ENCODE measurements at regions not wholly inside any gene's neighbourhood (a gene's known extent, or its start where the extent isn't known, plus 50 kb on each side); places are given as distances from the start of the nearest gene placed in this dataset.

DNA sequence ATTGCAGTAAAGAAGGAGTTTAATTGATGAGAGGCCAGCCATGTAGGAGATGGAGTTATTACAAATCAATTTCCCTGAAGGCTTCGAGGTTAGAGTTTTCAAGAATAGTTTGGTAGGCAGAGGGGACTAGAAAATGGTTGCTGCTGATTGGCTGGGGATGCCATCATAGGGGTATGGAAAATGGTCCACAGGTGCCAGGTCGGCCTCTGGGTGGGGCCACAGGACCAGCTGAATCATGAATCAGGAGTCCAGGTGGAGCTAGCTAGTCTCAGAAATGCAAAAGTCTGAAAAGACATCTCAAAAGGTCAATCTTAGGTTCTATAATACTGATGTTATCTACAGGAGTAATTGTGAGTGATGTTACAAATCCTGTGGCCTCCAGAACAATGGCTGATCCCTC is 714.0 kb upstream of the GHITM start:
- Histone ChIP-seq H3K9ac (ENCODE audit: low read length) (no peak overlapping the region), H3K9me3 (ENCODE audit: low read length) (no peaks in the 10 kb centered on the region), H3K4me2 (ENCODE audit: low read length) (no peak overlapping the region), H2AFZ (ENCODE audit: low read length) (no peak overlapping the region), H3K4me1 (ENCODE audit: insufficient read depth, low read length, severe bottlenecking) (no peaks in the 10 kb centered on the region), H3K9me2 (ENCODE audit: low read depth, low read length) (no peaks in the 10 kb centered on the region), H3F3A (ENCODE audit: insufficient read depth, low read length) (no peaks in the 10 kb centered on the region), H3K79me2 (ENCODE audit: insufficient read depth, low read length) (no peaks in the 10 kb centered on the region), H3K27ac (ENCODE audit: low read depth, low read length, poor library complexity, severe bottlenecking) (no peak overlapping the region), H3K36me3 (ENCODE audit: insufficient read depth, low read length) (no peaks in the 10 kb centered on the region), H4K20me1 (ENCODE audit: insufficient read depth, low read length) (no peaks in the 10 kb centered on the region), H3K27me3 (ENCODE audit: insufficient read depth, low read length) (no peaks in the 10 kb centered on the region), H3K4me3 (ENCODE audit: low read depth, low read length, poor library complexity, severe bottlenecking) (no peak overlapping the region)
- TF ChIP-seq EZH2 (IDR thresholded peaks at IDR 0.05; ENCODE audit: borderline replicate concordance, low read length), result no peak

DNA sequence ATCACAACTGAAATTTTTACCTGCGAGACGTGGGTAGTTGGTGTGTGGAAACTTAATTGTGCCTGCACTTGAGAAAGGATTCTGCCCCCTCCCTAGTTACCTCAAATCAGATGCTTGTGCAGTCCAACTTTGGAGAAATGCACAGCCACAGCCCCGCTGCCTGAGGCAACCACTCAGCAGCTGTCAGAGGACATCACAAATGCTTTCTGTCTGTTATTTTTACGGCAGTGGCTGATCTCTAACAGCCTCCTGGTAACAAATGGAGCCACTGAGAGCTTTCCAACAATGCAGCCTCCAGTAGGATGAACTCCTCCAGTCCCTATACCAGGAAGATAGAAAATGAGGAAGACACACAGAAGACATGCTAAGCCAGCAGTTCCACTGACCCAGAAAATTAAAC is 712.2 kb upstream of the GHITM start:
- Histone ChIP-seq H3K9me2 (ENCODE audit: low read depth, low read length) (no peaks in the 10 kb centered on the region), H3K4me3 (ENCODE audit: low read depth, low read length, poor library complexity, severe bottlenecking) (no peak overlapping the region), H3K79me2 (ENCODE audit: insufficient read depth, low read length) (no peaks in the 10 kb centered on the region), H2AFZ (ENCODE audit: low read length) (no peak overlapping the region), H3K4me2 (ENCODE audit: low read length) (no peak overlapping the region), H3K36me3 (ENCODE audit: insufficient read depth, low read length) (no peaks in the 10 kb centered on the region), H3K4me1 (ENCODE audit: insufficient read depth, low read length, severe bottlenecking) (no peaks in the 10 kb centered on the region), H3K27me3 (ENCODE audit: insufficient read depth, low read length) (no peaks in the 10 kb centered on the region), H3K27ac (ENCODE audit: low read depth, low read length, poor library complexity, severe bottlenecking) (no peak overlapping the region), H3K9ac (ENCODE audit: low read length) (no peak overlapping the region), H3F3A (ENCODE audit: insufficient read depth, low read length) (no peaks in the 10 kb centered on the region), H3K9me3 (ENCODE audit: low read length) (no peaks in the 10 kb centered on the region), H4K20me1 (ENCODE audit: insufficient read depth, low read length) (no peaks in the 10 kb centered on the region)
- TF ChIP-seq, protein P1, sequence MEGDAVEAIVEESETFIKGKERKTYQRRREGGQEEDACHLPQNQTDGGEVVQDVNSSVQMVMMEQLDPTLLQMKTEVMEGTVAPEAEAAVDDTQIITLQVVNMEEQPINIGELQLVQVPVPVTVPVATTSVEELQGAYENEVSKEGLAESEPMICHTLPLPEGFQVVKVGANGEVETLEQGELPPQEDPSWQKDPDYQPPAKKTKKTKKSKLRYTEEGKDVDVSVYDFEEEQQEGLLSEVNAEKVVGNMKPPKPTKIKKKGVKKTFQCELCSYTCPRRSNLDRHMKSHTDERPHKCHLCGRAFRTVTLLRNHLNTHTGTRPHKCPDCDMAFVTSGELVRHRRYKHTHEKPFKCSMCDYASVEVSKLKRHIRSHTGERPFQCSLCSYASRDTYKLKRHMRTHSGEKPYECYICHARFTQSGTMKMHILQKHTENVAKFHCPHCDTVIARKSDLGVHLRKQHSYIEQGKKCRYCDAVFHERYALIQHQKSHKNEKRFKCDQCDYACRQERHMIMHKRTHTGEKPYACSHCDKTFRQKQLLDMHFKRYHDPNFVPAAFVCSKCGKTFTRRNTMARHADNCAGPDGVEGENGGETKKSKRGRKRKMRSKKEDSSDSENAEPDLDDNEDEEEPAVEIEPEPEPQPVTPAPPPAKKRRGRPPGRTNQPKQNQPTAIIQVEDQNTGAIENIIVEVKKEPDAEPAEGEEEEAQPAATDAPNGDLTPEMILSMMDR (IDR thresholded peaks at IDR 0.05; ENCODE audit: low read length), result no peak
- TF ChIP-seq EZH2 (IDR thresholded peaks at IDR 0.05; ENCODE audit: borderline replicate concordance, low read length), result no peak

DNA sequence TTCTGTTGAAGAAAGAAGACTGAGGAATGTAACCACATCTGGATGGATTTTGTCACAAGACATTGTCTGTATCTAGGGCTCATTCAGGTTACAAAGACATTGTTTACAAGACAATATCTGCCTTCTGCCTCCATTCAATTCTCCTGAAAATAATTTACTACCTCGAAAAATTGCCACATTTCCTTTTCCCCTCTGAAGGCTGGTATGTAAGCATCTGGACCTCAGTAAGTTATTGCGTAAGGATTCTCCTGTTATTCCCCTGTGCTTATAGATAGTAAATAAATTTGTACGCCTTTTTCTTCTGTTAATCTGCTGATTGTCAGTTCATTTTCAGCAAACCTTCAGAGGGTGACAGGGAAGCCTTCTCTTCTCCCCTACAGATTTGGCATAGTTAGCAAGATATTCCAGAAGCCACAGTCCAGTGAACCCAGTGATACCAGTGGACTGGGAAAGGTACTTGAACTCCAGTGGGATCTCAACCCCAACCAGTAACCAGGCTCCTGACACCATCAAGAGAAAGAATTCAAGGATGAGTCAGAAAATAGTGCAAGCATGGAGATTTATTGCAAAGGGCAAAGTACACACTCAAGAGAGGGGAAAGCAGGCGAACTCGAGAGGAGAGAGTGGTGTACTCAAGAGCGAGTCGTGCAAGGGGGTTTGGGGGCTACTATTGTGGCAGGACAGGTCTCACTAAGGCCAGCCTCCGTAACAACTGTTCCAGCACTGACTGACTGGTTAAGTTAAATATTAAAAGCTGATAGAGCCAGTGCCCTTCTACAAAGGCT is 706.9 kb upstream of the GHITM start:
- Histone ChIP-seq H3K79me2 (ENCODE audit: insufficient read depth, low read length) (no peaks in the 10 kb centered on the region), H3K9ac (ENCODE audit: low read length) (no peak overlapping the region), H3K27me3 (ENCODE audit: insufficient read depth, low read length) (no peaks in the 10 kb centered on the region), H3K4me3 (ENCODE audit: low read depth, low read length, poor library complexity, severe bottlenecking) (no peak overlapping the region), H3K9me2 (ENCODE audit: low read depth, low read length) (no peaks in the 10 kb centered on the region), H3K27ac (ENCODE audit: low read depth, low read length, poor library complexity, severe bottlenecking) (no peak overlapping the region), H3K4me1 (ENCODE audit: insufficient read depth, low read length, severe bottlenecking) (no peaks in the 10 kb centered on the region), H4K20me1 (ENCODE audit: insufficient read depth, low read length) (no peaks in the 10 kb centered on the region), H3K4me2 (ENCODE audit: low read length) (no peak overlapping the region), H3K36me3 (ENCODE audit: insufficient read depth, low read length) (no peaks in the 10 kb centered on the region), H3K9me3 (ENCODE audit: low read length) (no peaks in the 10 kb centered on the region), H2AFZ (ENCODE audit: low read length) (no peak overlapping the region), H3F3A (ENCODE audit: insufficient read depth, low read length) (no peaks in the 10 kb centered on the region)
- TF ChIP-seq, protein P1 (IDR thresholded peaks at IDR 0.05; ENCODE audit: low read length), result no peak
- no peak for TF ChIP-seq EZH2 (IDR thresholded peaks at IDR 0.05; ENCODE audit: borderline replicate concordance, low read length)

DNA sequence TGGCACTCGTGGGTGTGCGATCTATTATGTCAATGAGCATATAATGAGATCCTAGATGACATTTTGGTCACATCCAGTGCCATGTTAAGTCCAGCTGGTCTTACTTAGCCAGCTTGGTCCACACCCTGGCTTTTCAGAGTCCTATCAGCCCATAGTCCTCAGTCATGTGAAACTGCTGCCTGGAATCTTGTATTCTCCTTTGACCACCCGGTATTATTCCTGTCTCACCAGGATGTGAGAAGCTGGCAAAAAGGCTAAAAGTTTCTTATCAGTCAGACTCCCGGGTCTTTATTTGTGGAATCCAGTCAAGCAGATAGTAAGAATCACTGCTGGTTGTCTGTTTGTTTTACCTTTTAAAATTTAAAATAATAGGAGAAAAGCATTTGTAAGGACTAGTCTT is 705.6 kb upstream of the GHITM start:
- H4K20me1 ChIP-seq (ENCODE audit: insufficient read depth, low read length), result no peaks in the 10 kb centered on the region
- no peaks in the 10 kb centered on the region for H3K27me3 ChIP-seq (ENCODE audit: insufficient read depth, low read length)
- H3K4me2 ChIP-seq (ENCODE audit: low read length), result no peak overlapping the region
- no peaks in the 10 kb centered on the region for H3K4me1 ChIP-seq (ENCODE audit: insufficient read depth, low read length, severe bottlenecking)
- no peak overlapping the region for H3K27ac ChIP-seq (ENCODE audit: low read depth, low read length, poor library complexity, severe bottlenecking)
- no peak overlapping the region for H2AFZ ChIP-seq (ENCODE audit: low read length)
- no peaks in the 10 kb centered on the region for H3F3A ChIP-seq (ENCODE audit: insufficient read depth, low read length)
- H3K9me2 ChIP-seq (ENCODE audit: low read depth, low read length), result no peaks in the 10 kb centered on the region
- H3K9me3 ChIP-seq (ENCODE audit: low read length), result no peaks in the 10 kb centered on the region
- no peaks in the 10 kb centered on the region for H3K36me3 ChIP-seq (ENCODE audit: insufficient read depth, low read length)
- no peaks in the 10 kb centered on the region for H3K79me2 ChIP-seq (ENCODE audit: insufficient read depth, low read length)
- H3K9ac ChIP-seq (ENCODE audit: low read length), result no peak overlapping the region
- TF ChIP-seq, protein P1 (IDR thresholded peaks at IDR 0.05; ENCODE audit: low read length), result no peak
- no peak for TF ChIP-seq EZH2 (IDR thresholded peaks at IDR 0.05; ENCODE audit: borderline replicate concordance, low read length)
- no peak overlapping the region for H3K4me3 ChIP-seq (ENCODE audit: low read depth, low read length, poor library complexity, severe bottlenecking)

Measured in OCI-LY1 (cell line).